CD4-positive, CD25-positive, alpha-beta regulatory T cell (primary cell): ENCODE measurements at regions not wholly inside any gene's neighbourhood (a gene's known extent, or its start where the extent isn't known, plus 50 kb on each side); places are given as distances from the start of the nearest gene placed in this dataset.

Experiments used
- ATAC-seq, 2 donors: fragments of 150-1000 bp; cut with Tn5 transposase; one replicate each; pipeline ENCODE4 v1.10.0; 2021; ENCODE audit warnings: low read depth in 2 of 2, moderate number of reproducible peaks in 2 of 2, moderate library complexity in 1 of 2
- DNase-seq, 3 donors: peaks; one replicate each; pipeline versions ENCODE4 v3.0.0 to v3.0.0-alpha.2; 2012 to 2022; ENCODE audit warnings: mixed read lengths in 1 of 3
- H3K27ac ChIP-seq: one replicate; pipeline ENCODE4 v1.7.0; 2013; ENCODE audit warnings: mild to moderate bottlenecking, low read length; ENCODE audit not compliant: insufficient read depth, poor library complexity, severe bottlenecking
- H3K27me3 ChIP-seq: one replicate; pipeline ENCODE4 v1.7.0; 2013; ENCODE audit warnings: low read length; ENCODE audit not compliant: control insufficient read depth, insufficient read depth
- H3K36me3 ChIP-seq: one replicate; pipeline ENCODE4 v1.7.0; 2013; ENCODE audit warnings: mild to moderate bottlenecking, low read length, moderate library complexity; ENCODE audit not compliant: control insufficient read depth, insufficient read depth
- H3K4me1 ChIP-seq: 2 replicates; pipeline ENCODE4 v1.7.0; 2013; ENCODE audit warnings: mild to moderate bottlenecking, low read length; ENCODE audit not compliant: insufficient read depth, control insufficient read depth, poor library complexity, severe bottlenecking
- H3K4me3 ChIP-seq: one replicate; pipeline ENCODE4 v1.7.0; 2013; ENCODE audit warnings: low read depth, mild to moderate bottlenecking, low read length, moderate library complexity
- H3K9me3 ChIP-seq, 2 experiments: 1 replicate in 1 of 2; 2 replicates in 1 of 2; pipeline ENCODE4 v1.7.0; 2013; ENCODE audit warnings: low read length in 2 of 2, mild to moderate bottlenecking in 1 of 2, moderate library complexity in 1 of 2; ENCODE audit not compliant: control insufficient read depth in 2 of 2
- H3K27ac Mint-ChIP-seq, 3 donors: one replicate each; pipeline ENCODE4 v1.8.0; 2020 to 2022; ENCODE audit warnings: mild to moderate bottlenecking in 3 of 3, mixed read lengths in 3 of 3, moderate library complexity in 2 of 3
- H3K27me3 Mint-ChIP-seq: one replicate; pipeline ENCODE4 v1.8.0; 2022; ENCODE audit warnings: mild to moderate bottlenecking, mixed read lengths
- H3K36me3 Mint-ChIP-seq: one replicate; pipeline ENCODE4 v1.8.0; 2020; ENCODE audit warnings: mixed read lengths
- H3K4me1 Mint-ChIP-seq, 4 donors: one replicate each; pipeline ENCODE4 v1.8.0; 2020 to 2022; ENCODE audit warnings: mixed read lengths in 4 of 4, mild to moderate bottlenecking in 1 of 4
- H3K4me3 Mint-ChIP-seq, 4 donors: one replicate each; pipeline ENCODE4 v1.8.0; 2020 to 2022; ENCODE audit warnings: mild to moderate bottlenecking in 4 of 4, mixed read lengths in 4 of 4, moderate library complexity in 3 of 4
- H3K9me3 Mint-ChIP-seq, 7 donors: one replicate each; pipeline ENCODE4 v1.8.0; 2020 to 2022; ENCODE audit warnings: mixed read lengths in 7 of 7, mild to moderate bottlenecking in 3 of 7, moderate library complexity in 2 of 7

DNA sequence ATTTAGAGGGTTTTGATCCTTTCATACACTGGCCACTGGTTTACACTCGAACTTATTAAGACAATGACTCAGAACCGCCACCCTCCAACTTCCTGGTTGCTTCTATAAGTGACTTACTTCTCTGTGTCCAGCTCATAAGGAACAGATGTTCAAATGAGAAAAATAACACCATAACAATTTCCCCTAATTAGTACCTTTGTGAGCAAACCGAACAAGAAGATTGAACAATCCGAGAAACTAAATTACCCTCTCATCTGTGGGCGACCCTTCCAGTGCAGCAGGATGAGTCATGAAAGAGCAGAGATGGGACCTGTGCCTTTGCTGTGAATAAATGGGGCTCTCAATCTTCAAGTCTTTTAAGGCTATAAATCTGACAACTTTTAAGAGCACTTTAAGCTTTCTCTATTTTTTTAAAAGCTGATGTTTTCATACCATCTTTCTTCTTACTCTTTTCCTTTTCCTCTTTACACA, 146.8 kb upstream of the RASSF8 start:
- H3K9me3 ChIP-seq: no peaks in the 10 kb centered on the region
- H3K36me3 Mint-ChIP-seq: no peaks in the 10 kb centered on the region
- ATAC-seq (no peak), DNase-seq (no peak)
- H3K4me1 Mint-ChIP-seq: no peaks in the 10 kb centered on the region
- no peaks in the 10 kb centered on the region for H3K4me1 ChIP-seq
- no peak overlapping the region for H3K4me3 Mint-ChIP-seq
- H3K27ac ChIP-seq: no peak overlapping the region
- H3K27me3 Mint-ChIP-seq: peaks cover 4% of the 10 kb centered on the region
- H3K36me3 ChIP-seq: no peaks in the 10 kb centered on the region
- peaks cover 0 to 10% (median 3%) of the 10 kb centered on the region in 7 donors for H3K9me3 Mint-ChIP-seq
- H3K4me3 ChIP-seq: no peak overlapping the region
- no peak overlapping the region for H3K27ac Mint-ChIP-seq
- H3K27me3 ChIP-seq: no peaks in the 10 kb centered on the region

DNA sequence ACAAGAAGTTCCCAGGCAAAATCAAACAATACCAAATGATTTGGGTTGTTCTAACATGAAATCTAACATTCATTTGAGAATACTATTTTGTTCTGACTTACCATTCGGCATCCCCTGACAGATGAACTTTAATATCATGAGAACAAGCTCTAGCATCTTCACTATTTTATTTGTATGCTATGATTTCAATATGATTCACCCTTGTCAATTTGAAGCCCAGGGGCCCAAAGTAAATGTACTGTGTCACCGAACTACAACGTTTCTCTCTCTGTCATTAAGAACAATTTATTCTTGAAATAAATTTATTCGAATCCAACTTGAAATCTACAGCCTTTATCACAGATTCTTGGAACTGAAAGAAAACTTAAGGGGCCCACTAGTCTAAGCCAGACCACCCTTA, 146.2 kb upstream of the RASSF8 start:
- Histone ChIP-seq H3K36me3 (no peaks in the 10 kb centered on the region), H3K4me1 (no peaks in the 10 kb centered on the region), H3K4me3 (no peak overlapping the region), H3K9me3 (no peaks in the 10 kb centered on the region), H3K27me3 (no peaks in the 10 kb centered on the region), H3K27ac (no peak overlapping the region)
- ATAC-seq (no peak), DNase-seq (no peak)
- Mint-ChIP-seq H3K27me3 (peaks cover 4% of the 10 kb centered on the region), H3K36me3 (no peaks in the 10 kb centered on the region), H3K27ac (no peak overlapping the region), H3K4me1 (no peaks in the 10 kb centered on the region), H3K4me3 (no peak overlapping the region), H3K9me3 (peaks cover 0 to 10% (median 3%) of the 10 kb centered on the region in 7 donors)

DNA sequence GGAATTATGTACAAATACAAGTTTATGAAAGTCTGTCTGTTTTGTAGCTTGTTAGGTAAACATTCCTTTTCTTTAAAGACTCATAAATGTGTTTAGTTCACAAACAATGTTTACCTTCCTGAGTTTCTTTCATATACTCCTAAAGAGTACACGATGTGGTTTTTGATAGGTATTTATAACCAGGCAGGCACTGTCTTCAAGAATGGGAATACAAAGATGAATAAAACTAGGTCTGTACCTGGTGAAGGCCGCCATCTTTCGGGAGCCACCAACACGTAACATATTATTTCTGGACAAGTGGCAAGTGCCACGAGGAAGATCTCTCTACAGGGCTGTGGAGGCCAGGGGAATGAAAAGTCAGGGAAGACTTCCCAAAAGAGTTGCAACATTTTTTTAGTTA, 144.6 kb upstream of the RASSF8 start:
- H3K27me3 ChIP-seq: no peaks in the 10 kb centered on the region
- H3K36me3 ChIP-seq: no peaks in the 10 kb centered on the region
- no peak overlapping the region for H3K27ac ChIP-seq
- H3K9me3 ChIP-seq: no peaks in the 10 kb centered on the region
- Mint-ChIP-seq H3K27me3 (peaks cover 4% of the 10 kb centered on the region), H3K27ac (no peak overlapping the region), H3K4me1 (no peaks in the 10 kb centered on the region), H3K9me3 (peaks cover 0 to 3% (median 2%) of the 10 kb centered on the region in 7 donors), H3K36me3 (no peaks in the 10 kb centered on the region), H3K4me3 (no peak overlapping the region)
- H3K4me1 ChIP-seq: no peaks in the 10 kb centered on the region
- H3K4me3 ChIP-seq: no peak overlapping the region
- DNase-seq (no peak), ATAC-seq (no peak)

DNA sequence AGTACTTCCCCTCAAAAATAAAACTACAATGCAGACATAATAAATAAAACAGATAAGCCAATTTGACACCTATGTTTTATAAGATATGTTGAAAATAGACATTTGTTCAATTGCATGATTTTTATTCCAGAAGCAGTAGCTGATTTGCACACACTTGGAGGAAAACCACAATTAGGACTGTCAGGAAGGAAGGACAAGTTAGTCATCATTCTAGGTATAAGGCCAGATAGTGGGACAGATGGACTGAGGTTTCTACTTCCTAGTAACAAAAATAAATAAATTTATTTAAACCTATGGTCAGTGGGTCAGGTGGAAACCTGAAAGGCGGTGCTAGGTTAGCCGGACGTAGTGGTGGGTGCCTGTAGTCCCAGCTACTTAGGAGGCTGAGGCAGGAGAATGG, 141.8 kb upstream of the RASSF8 start:
- H3K4me3 Mint-ChIP-seq: no peak overlapping the region
- Histone ChIP-seq H3K9me3 (no peaks in the 10 kb centered on the region), H3K27ac (no peak overlapping the region), H3K4me1 (no peaks in the 10 kb centered on the region), H3K4me3 (no peak overlapping the region), H3K27me3 (no peaks in the 10 kb centered on the region), H3K36me3 (no peaks in the 10 kb centered on the region)
- no peaks in the 10 kb centered on the region for H3K4me1 Mint-ChIP-seq
- H3K9me3 Mint-ChIP-seq: peaks cover 0 to 3% (median 0%) of the 10 kb centered on the region in 7 donors
- ATAC-seq (no peak), DNase-seq (no peak)
- H3K27ac Mint-ChIP-seq: no peak overlapping the region
- no peaks in the 10 kb centered on the region for H3K36me3 Mint-ChIP-seq
- H3K27me3 Mint-ChIP-seq: peaks cover 4% of the 10 kb centered on the region

DNA sequence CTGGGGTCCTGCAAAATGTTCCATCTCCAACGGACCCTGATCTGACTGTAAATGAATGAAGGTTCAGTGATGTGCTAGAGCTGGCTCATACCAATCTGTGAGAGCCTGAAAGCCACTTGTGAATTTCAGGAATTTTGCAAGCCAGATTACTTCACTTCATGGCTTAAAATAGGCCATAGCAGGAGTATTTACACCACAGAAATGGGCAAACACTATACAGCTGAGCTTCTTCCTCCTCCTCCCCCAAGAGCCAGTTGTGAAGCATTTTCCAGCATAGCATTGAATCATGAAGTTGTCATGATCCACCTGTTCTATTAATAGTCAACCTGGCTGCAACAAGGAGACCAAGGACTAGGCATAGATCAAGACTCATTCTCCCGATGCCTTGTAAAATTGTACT, 141.3 kb upstream of the RASSF8 start:
- Mint-ChIP-seq H3K4me3 (no peak overlapping the region), H3K9me3 (peaks cover 0 to 3% (median 0%) of the 10 kb centered on the region in 7 donors), H3K4me1 (no peaks in the 10 kb centered on the region), H3K36me3 (no peaks in the 10 kb centered on the region), H3K27ac (no peak overlapping the region), H3K27me3 (peaks cover 4% of the 10 kb centered on the region)
- H3K9me3 ChIP-seq: no peaks in the 10 kb centered on the region
- no peak for DNase-seq
- no peaks in the 10 kb centered on the region for H3K27me3 ChIP-seq
- H3K4me3 ChIP-seq: no peak overlapping the region
- H3K27ac ChIP-seq: no peak overlapping the region
- ATAC-seq: no peak
- no peaks in the 10 kb centered on the region for H3K36me3 ChIP-seq
- H3K4me1 ChIP-seq: no peaks in the 10 kb centered on the region

DNA sequence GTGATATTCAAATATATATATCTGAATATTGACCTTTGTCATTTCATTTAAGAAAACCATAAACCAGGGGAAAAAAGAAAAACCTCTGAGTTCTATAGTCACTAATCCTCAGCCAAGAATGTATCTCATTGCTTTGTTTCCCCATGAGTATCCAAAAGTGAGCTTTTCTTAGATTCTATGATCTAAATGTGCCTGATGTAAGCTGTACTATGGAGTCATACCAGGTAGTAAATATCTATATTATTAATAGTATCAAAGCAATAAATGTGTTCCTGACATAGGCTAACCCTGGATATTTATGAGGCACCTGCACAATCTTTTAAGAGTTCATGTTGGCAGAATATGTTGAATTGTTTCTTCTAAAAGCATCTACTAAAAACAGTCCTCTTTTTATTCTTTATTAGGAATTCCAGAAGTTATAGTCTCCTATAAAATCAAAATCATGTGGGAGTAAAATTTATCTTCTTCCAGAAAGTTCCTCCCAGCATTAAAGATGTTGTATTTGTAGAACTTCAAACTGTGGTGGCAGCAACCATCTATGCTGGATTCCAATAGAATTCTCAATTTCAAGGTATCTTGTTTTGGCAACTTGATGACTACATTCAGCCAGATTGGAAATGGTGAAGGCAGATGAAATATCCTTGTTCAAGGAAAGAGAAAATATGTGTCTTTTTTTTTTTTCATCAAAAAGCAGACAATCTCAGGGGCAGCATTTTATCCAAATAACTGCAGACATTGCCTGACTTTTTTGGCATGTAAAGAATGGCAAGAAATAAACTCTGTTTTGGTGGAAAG, 139.7 kb upstream of the RASSF8 start:
- Mint-ChIP-seq H3K9me3 (no peaks in the 10 kb centered on the region), H3K36me3 (no peaks in the 10 kb centered on the region), H3K27me3 (peaks cover 4% of the 10 kb centered on the region), H3K4me1 (no peaks in the 10 kb centered on the region), H3K27ac (no peak overlapping the region), H3K4me3 (no peak overlapping the region)
- DNase-seq: no peak
- ATAC-seq: no peak
- Histone ChIP-seq H3K27me3 (no peaks in the 10 kb centered on the region), H3K36me3 (no peaks in the 10 kb centered on the region), H3K9me3 (no peaks in the 10 kb centered on the region), H3K27ac (no peak overlapping the region), H3K4me1 (no peaks in the 10 kb centered on the region), H3K4me3 (no peak overlapping the region)

DNA sequence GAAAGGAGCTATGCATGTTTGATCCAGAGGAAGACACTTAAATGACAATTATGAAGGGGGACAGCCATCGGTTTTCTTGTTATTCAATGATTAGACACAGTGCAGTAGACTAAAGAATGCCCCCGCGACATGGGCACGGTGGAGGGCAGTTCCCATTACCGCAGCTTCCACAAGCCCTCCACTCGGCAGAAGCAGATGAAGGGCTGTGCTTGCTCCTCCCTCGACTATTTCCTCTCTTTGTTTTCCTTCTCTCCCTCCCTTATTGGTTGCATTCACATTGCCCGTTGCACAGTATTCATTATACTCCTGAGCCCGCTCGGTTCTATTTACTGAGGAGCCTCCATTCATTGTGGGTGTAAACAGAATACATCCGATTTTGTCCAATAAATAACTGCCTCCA, 138.8 kb upstream of the RASSF8 start:
- no peak overlapping the region for H3K27ac ChIP-seq
- H3K9me3 ChIP-seq: no peaks in the 10 kb centered on the region
- H3K27me3 ChIP-seq: no peaks in the 10 kb centered on the region
- no peaks in the 10 kb centered on the region for H3K4me1 ChIP-seq
- Mint-ChIP-seq H3K27ac (no peak overlapping the region), H3K27me3 (peaks cover 4% of the 10 kb centered on the region), H3K4me1 (no peaks in the 10 kb centered on the region), H3K9me3 (peaks cover 0 to 2% (median 0%) of the 10 kb centered on the region in 7 donors), H3K36me3 (no peaks in the 10 kb centered on the region), H3K4me3 (no peak overlapping the region)
- no peak overlapping the region for H3K4me3 ChIP-seq
- no peak for DNase-seq
- ATAC-seq: no peak
- no peaks in the 10 kb centered on the region for H3K36me3 ChIP-seq

DNA sequence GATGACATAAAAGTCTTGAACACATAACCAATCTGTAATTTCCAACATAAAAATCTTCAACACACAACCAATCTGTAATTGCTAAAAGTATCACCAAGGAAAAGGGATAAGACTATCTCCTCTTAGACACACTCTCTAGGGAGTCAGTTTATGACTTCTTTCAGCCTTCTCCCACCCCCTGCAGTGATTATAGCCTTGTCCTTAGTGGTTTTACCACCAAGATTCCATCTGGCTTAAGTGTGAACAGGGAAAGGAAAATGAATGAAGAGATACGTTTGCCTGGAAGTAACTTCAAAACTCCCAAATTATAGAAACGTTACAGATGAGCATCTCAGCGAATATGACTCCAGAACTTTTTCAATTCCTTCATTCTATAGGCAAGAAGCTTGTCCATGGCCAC, 136.2 kb upstream of the RASSF8 start:
- no peaks in the 10 kb centered on the region for H3K27me3 ChIP-seq
- no peaks in the 10 kb centered on the region for H3K4me1 ChIP-seq
- Mint-ChIP-seq H3K27me3 (peaks cover 4% of the 10 kb centered on the region), H3K4me3 (no peak overlapping the region), H3K9me3 (peaks cover 0 to 2% (median 0%) of the 10 kb centered on the region in 7 donors), H3K36me3 (no peaks in the 10 kb centered on the region), H3K4me1 (no peaks in the 10 kb centered on the region), H3K27ac (no peak overlapping the region)
- no peaks in the 10 kb centered on the region for H3K9me3 ChIP-seq
- H3K4me3 ChIP-seq: no peak overlapping the region
- DNase-seq (no peak), ATAC-seq (no peak)
- no peaks in the 10 kb centered on the region for H3K36me3 ChIP-seq
- no peak overlapping the region for H3K27ac ChIP-seq
